OCI-LY7 (cell line): ENCODE measurements at regions not wholly inside any gene's neighbourhood (a gene's known extent, or its start where the extent isn't known, plus 50 kb on each side); places are given as distances from the start of the nearest gene placed in this dataset.

Experiments
- EZH2phosphoT487 ChIP-seq: fragments of 200-600 bp; sonication (generic); IDR thresholded peaks from 2 replicates; pipeline ENCODE4 v1.6.1; 2018; ENCODE audit warnings: low read depth, borderline replicate concordance, mild to moderate bottlenecking, mixed run types, antibody characterized with exemption, low read length, moderate library complexity, mixed read lengths
- TF ChIP-seq, protein P1 (sequence below): fragments of 200-600 bp; sonication (generic); conservative IDR thresholded peaks from 2 replicates; pipeline ENCODE4 v1.5.1; 2014; ENCODE audit warnings: mild to moderate bottlenecking, antibody characterized with exemption, low read length, moderate library complexity, mixed read lengths

DNA sequence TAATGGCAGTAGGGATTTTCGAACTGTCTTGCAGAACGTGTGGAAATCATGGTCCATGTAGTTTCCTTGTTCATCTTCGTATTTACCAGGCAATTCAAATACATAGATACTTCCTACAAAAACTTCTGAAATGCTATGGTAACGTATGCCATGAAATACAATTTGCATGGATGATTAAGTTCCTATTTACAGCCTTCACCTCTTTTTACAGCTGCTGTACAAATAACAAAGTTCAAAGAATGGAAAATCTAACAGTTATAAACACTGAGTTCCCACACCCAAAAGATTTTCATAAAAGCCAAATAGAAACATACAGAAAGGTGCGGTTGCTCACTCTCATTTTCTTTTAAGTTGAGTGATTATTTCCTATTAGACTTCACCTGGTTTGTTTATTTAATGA, 115.8 kb upstream of the TNFSF11 start:
- TF ChIP-seq, protein P1, sequence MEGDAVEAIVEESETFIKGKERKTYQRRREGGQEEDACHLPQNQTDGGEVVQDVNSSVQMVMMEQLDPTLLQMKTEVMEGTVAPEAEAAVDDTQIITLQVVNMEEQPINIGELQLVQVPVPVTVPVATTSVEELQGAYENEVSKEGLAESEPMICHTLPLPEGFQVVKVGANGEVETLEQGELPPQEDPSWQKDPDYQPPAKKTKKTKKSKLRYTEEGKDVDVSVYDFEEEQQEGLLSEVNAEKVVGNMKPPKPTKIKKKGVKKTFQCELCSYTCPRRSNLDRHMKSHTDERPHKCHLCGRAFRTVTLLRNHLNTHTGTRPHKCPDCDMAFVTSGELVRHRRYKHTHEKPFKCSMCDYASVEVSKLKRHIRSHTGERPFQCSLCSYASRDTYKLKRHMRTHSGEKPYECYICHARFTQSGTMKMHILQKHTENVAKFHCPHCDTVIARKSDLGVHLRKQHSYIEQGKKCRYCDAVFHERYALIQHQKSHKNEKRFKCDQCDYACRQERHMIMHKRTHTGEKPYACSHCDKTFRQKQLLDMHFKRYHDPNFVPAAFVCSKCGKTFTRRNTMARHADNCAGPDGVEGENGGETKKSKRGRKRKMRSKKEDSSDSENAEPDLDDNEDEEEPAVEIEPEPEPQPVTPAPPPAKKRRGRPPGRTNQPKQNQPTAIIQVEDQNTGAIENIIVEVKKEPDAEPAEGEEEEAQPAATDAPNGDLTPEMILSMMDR: no peak
- no peak for TF ChIP-seq EZH2phosphoT487
